Islet of Langerhans (tissue), 1 donor: ENCODE measurements at regions not wholly inside any gene's neighbourhood (a gene's known extent, or its start where the extent isn't known, plus 50 kb on each side); places are given as distances from the start of the nearest gene placed in this dataset.
"Not testable (repeated sequence)": the region's sequence is repeated elsewhere in the genome, so short reads cannot be mapped to it uniquely, and the experiment has no call there.

Experiments
- FAIRE-seq: peaks from one replicate; lab custom pipeline; 2011; peaks lifted over from hg19 to GRCh38; lab: Jason Lieb, UNC

- no peak for FAIRE-seq
Measured at GRCh38 chr6:81340946-81341345, 411.5 kb downstream of the TENT5A start.

GRCh38 chr6:81331526-81331925 is 421.0 kb downstream of the TENT5A start:
- FAIRE-seq = no peak

- no peak for FAIRE-seq
Measured at GRCh38 chr6:81328700-81329099, 423.8 kb downstream of the TENT5A start.

GRCh38 chr6:81326881-81327561 is 425.5 kb downstream of the TENT5A start:
- FAIRE-seq = no peak

GRCh38 chr6:81309811-81310210 is 442.7 kb downstream of the TENT5A start:
- FAIRE-seq = no peak

- FAIRE-seq = no peak
Measured at GRCh38 chr6:81308577-81309279, 443.8 kb downstream of the TENT5A start.

GRCh38 chr6:81307651-81308214 is 444.7 kb downstream of the TENT5A start:
- FAIRE-seq = no peak

GRCh38 chr6:81304466-81304865 is 448.0 kb downstream of the TENT5A start:
- no peak for FAIRE-seq

- no peak for FAIRE-seq
Measured at GRCh38 chr6:81300961-81301360, 451.5 kb downstream of the TENT5A start.

- no peak for FAIRE-seq
Measured at GRCh38 chr6:81298751-81299150, 453.7 kb downstream of the TENT5A start.

GRCh38 chr6:81295310-81295709 is 457.2 kb downstream of the TENT5A start:
- FAIRE-seq = no peak

- FAIRE-seq = no peak
Measured at GRCh38 chr6:81293896-81294295, 458.6 kb downstream of the TENT5A start.

GRCh38 chr6:81289229-81289628 is 463.3 kb downstream of the TENT5A start:
- peak; percentile 9 for FAIRE-seq

GRCh38 chr6:81265106-81265505 is 487.4 kb downstream of the TENT5A start:
- no peak for FAIRE-seq

GRCh38 chr6:81263531-81264168 is 488.8 kb downstream of the TENT5A start:
- no peak for FAIRE-seq

- no peak for FAIRE-seq
Measured at GRCh38 chr6:81262656-81263055, 489.8 kb downstream of the TENT5A start.

- not testable (repeated sequence) for FAIRE-seq
Measured at GRCh38 chr6:81256223-81256622, 496.3 kb downstream of the TENT5A start.

GRCh38 chr6:81253821-81254220 is 498.7 kb downstream of the TENT5A start:
- no peak for FAIRE-seq

- no peak for FAIRE-seq
Measured at GRCh38 chr6:81252231-81252630, 500.2 kb downstream of the TENT5A start.

- no peak for FAIRE-seq
Measured at GRCh38 chr6:81246200-81246599, 506.3 kb downstream of the TENT5A start.

- FAIRE-seq = no peak
Measured at GRCh38 chr6:81242624-81243023, 509.9 kb downstream of the TENT5A start.

- FAIRE-seq = peak; percentile 64
Measured at GRCh38 chr6:81241126-81242041, 511.1 kb downstream of the TENT5A start.
